MCF 10A (cell line): ENCODE measurements at regions not wholly inside any gene's neighbourhood (a gene's known extent, or its start where the extent isn't known, plus 50 kb on each side); places are given as distances from the start of the nearest gene placed in this dataset.

Experiments
- BruUV-seq: library from RNA; stranded (reverse); fragments of 400-500 nt; replicated peaks from 2 replicates; lab custom pipeline; 2021; lab: Mats Ljungman, UMichigan
- CTCF ChIA-PET: fragments of 300-600 bp; sonication (Branson Sonifier 250); formaldehyde crosslinking; extraction: SDS; loops from one replicate; lab custom pipeline; 2021; ENCODE audit warnings: antibody characterized with exemption, inconsistent platforms; lab: Yijun Ruan, JAX
- POLR2A ChIA-PET: fragments of 300-600, 350-650 bp; sonication (Branson Sonifier 250); formaldehyde crosslinking; extraction: SDS; loops from one replicate; lab custom pipeline; 2020; ENCODE audit warnings: antibody characterized with exemption, inconsistent platforms; lab: Yijun Ruan, JAX
- DNase-seq: peaks from one replicate; pipeline ENCODE4 v3.0.0-alpha.2; 2018; ENCODE audit not compliant: unreplicated experiment
- H3K27ac Mint-ChIP-seq: one replicate; pipeline ENCODE4 v1.8.0; 2022; ENCODE audit warnings: mild to moderate bottlenecking, low read depth, mixed read lengths; ENCODE audit not compliant: unreplicated experiment
- H3K27me3 Mint-ChIP-seq: one replicate; pipeline ENCODE4 v1.8.0; 2022; ENCODE audit warnings: mixed read lengths; ENCODE audit not compliant: insufficient read depth, unreplicated experiment
- H3K36me3 Mint-ChIP-seq: one replicate; pipeline ENCODE4 v1.8.0; 2022; ENCODE audit warnings: mild to moderate bottlenecking, moderate library complexity, mixed read lengths; ENCODE audit not compliant: insufficient read depth, unreplicated experiment
- H3K4me1 Mint-ChIP-seq: one replicate; pipeline ENCODE4 v1.8.0; 2022; ENCODE audit warnings: mixed read lengths; ENCODE audit not compliant: insufficient read depth, unreplicated experiment
- H3K4me3 Mint-ChIP-seq: one replicate; pipeline ENCODE4 v1.8.0; 2022; ENCODE audit warnings: mild to moderate bottlenecking, moderate library complexity, mixed read lengths; ENCODE audit not compliant: unreplicated experiment
- H3K9me3 Mint-ChIP-seq: one replicate; pipeline ENCODE4 v1.8.0; 2022; ENCODE audit warnings: mixed read lengths; ENCODE audit not compliant: unreplicated experiment
- CTCF ChIP-seq: fragments of 200-600 bp; IDR thresholded peaks from one replicate; pipeline ENCODE4 v1.8.0; 2022; ENCODE audit warnings: antibody characterized with exemption, mild to moderate bottlenecking; ENCODE audit not compliant: unreplicated experiment
- intact Hi-C: fragments of 100-400 bp; cut with micrococcal nuclease; formaldehyde crosslinking; loops from 2 replicates; pipeline ENCODE4 v1.14.1; 2022

GRCh38 chr6:92714346-92714745 lies 705.0 kb downstream of the EPHA7 start:
- BruUV-seq: no TSS peak
- no peak for TF ChIP-seq CTCF
- Mint-ChIP-seq H3K9me3 (no peaks in the 10 kb centered on the region), H3K36me3 (no peaks in the 10 kb centered on the region), H3K27ac (no peak overlapping the region), H3K4me1 (no peaks in the 10 kb centered on the region), H3K27me3 (no peaks in the 10 kb centered on the region), H3K4me3 (no peak overlapping the region)
- ChIA-PET CTCF (no interaction called here), POLR2A (no interaction called here)
- intact Hi-C loops: no loop called here
- DNase-seq: no peak

GRCh38 chr6:92710048-92710447 lies 709.3 kb downstream of the EPHA7 start:
- BruUV-seq: no TSS peak
- ChIA-PET POLR2A (no interaction called here), CTCF (no interaction called here)
- H3K36me3 Mint-ChIP-seq: no peaks in the 10 kb centered on the region
- peaks cover 5% of the 10 kb centered on the region for H3K9me3 Mint-ChIP-seq
- intact Hi-C loops: no loop called here
- TF ChIP-seq CTCF: no peak
- H3K4me3 Mint-ChIP-seq: no peak overlapping the region
- H3K27ac Mint-ChIP-seq: no peak overlapping the region
- no peaks in the 10 kb centered on the region for H3K4me1 Mint-ChIP-seq
- no peak for DNase-seq
- no peaks in the 10 kb centered on the region for H3K27me3 Mint-ChIP-seq

- intact Hi-C loops: no loop called here
- no peak for TF ChIP-seq CTCF
- DNase-seq: no peak
- H3K27me3 Mint-ChIP-seq: no peaks in the 10 kb centered on the region
- ChIA-PET CTCF (interaction anchor here (0.6 to 0.7 kb wide), 2 partner anchors 8 to 584 kb away, joined by 3 read pairs; no protein-coding TSS in a partner anchor), POLR2A (interaction anchor here (0.6 kb wide), 1 partner anchor 38 kb away, joined by 3 read pairs; no protein-coding TSS in a partner anchor)
- no peak overlapping the region for H3K4me3 Mint-ChIP-seq
- H3K4me1 Mint-ChIP-seq: no peaks in the 10 kb centered on the region
- peaks cover 7% of the 10 kb centered on the region for H3K9me3 Mint-ChIP-seq
- no peak overlapping the region for H3K27ac Mint-ChIP-seq
- no peaks in the 10 kb centered on the region for H3K36me3 Mint-ChIP-seq
- no TSS peak for BruUV-seq
Observed at GRCh38 chr6:92708945-92709344, 710.4 kb downstream of the EPHA7 start.

- peaks cover 7% of the 10 kb centered on the region for H3K9me3 Mint-ChIP-seq
- no peaks in the 10 kb centered on the region for H3K36me3 Mint-ChIP-seq
- no peak for TF ChIP-seq CTCF
- H3K27me3 Mint-ChIP-seq: no peaks in the 10 kb centered on the region
- H3K27ac Mint-ChIP-seq: no peak overlapping the region
- H3K4me1 Mint-ChIP-seq: no peaks in the 10 kb centered on the region
- no peak for DNase-seq
- ChIA-PET POLR2A (no interaction called here), CTCF (interaction anchor here (0.5 to 0.6 kb wide), 3 partner anchors 418 to 1648 kb away, joined by 3 to 4 read pairs (median 4); no protein-coding TSS in a partner anchor)
- intact Hi-C loops: no loop called here
- no TSS peak for BruUV-seq
- H3K4me3 Mint-ChIP-seq: no peak overlapping the region
Observed at GRCh38 chr6:92708270-92708669, 711.1 kb downstream of the EPHA7 start.
